ENCODE measurements at regions not wholly inside any gene's neighbourhood (a gene's known extent, or its start where the extent isn't known, plus 50 kb on each side); places are given as distances from the start of the nearest gene placed in this dataset.

- no peak for TF ChIP-seq CTCF (IDR thresholded peaks at IDR 0.05; ENCODE audit: low read depth, low read length)
These were observed 166.2 kb downstream of the SEC14L1 start for GRCh38 chr17:77306790-77307478.

GRCh38 chr17:77307479-77308198 lies 166.9 kb downstream of the SEC14L1 start:
- no peak for TF ChIP-seq CTCF (IDR thresholded peaks at IDR 0.05; ENCODE audit: low read depth, low read length)

More at GRCh38 chr17:77306790-77307478, 166.2 kb downstream of the SEC14L1 start:
- no peak for DNase-seq (ENCODE audit: extremely low read depth, low read depth)

GRCh38 chr17:77308861-77309726 lies 168.3 kb downstream of the SEC14L1 start:
- no peak for TF ChIP-seq CTCF (IDR thresholded peaks at IDR 0.05; ENCODE audit: low read depth, low read length)
- no peak for DNase-seq (ENCODE audit: extremely low read depth, low read depth)

More at GRCh38 chr17:77307479-77308198, 166.9 kb downstream of the SEC14L1 start:
- DNase-seq (ENCODE audit: extremely low read depth, low read depth): no peak

- no peak for DNase-seq (ENCODE audit: extremely low read depth, low read depth)
- TF ChIP-seq CTCF (IDR thresholded peaks at IDR 0.05; ENCODE audit: low read depth, low read length): no peak
These were observed 169.6 kb downstream of the SEC14L1 start for GRCh38 chr17:77310336-77310735.

- no peak for TF ChIP-seq CTCF (IDR thresholded peaks at IDR 0.05; ENCODE audit: low read depth, low read length)
- no peak for DNase-seq (ENCODE audit: extremely low read depth, low read depth)
These were observed 170.7 kb downstream of the SEC14L1 start for GRCh38 chr17:77311371-77311981.

- TF ChIP-seq CTCF (IDR thresholded peaks at IDR 0.05; ENCODE audit: low read depth, low read length): no peak
These were observed 171.4 kb downstream of the SEC14L1 start for GRCh38 chr17:77312061-77312701.

More at GRCh38 chr17:77312061-77312701, 171.4 kb downstream of the SEC14L1 start:
- DNase-seq (ENCODE audit: extremely low read depth, low read depth): no peak

All from AG09319 (cell line).